ENCODE measurements at regions not wholly inside any gene's neighbourhood (a gene's known extent, or its start where the extent isn't known, plus 50 kb on each side); places are given as distances from the start of the nearest gene placed in this dataset.
"Not testable (repeated sequence)": the region's sequence is repeated elsewhere in the genome, so short reads cannot be mapped to it uniquely, and the experiment has no call there.

GRCh38 chr18:1252936-1253335 lies 348.3 kb downstream of the ADCYAP1 start:
- DNase-seq (ENCODE audit: insufficient read length, low spot score) (no peak), FAIRE-seq (no peak)

DNA sequence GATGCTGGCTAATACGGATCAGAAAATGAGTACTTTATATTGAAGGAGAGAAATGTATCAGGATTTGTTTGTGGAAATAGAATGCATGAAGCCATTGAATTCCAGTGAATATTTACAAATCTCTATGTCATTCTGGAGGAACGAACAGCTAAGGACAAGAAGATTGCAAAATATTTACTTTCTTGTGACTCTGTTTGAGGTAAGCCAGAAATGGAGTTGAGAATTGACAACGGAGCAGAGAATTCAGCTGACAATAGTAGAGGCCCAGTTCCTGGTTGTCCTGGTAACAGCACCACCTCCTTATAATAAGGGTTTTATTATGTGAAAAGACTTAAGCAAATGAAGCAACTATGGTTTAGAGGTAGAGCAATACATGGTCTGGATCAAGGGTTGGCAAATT lies 349.2 kb downstream of the ADCYAP1 start:
- no peak for FAIRE-seq
- no peak for DNase-seq (ENCODE audit: insufficient read length, low spot score)

GRCh38 chr18:1261054-1261453 lies 356.4 kb downstream of the ADCYAP1 start:
- DNase-seq (ENCODE audit: insufficient read length, low spot score) (no peak), FAIRE-seq (no peak)

GRCh38 chr18:1267021-1267420 lies 362.4 kb downstream of the ADCYAP1 start:
- FAIRE-seq (no peak), DNase-seq (ENCODE audit: insufficient read length, low spot score) (no peak)

DNA sequence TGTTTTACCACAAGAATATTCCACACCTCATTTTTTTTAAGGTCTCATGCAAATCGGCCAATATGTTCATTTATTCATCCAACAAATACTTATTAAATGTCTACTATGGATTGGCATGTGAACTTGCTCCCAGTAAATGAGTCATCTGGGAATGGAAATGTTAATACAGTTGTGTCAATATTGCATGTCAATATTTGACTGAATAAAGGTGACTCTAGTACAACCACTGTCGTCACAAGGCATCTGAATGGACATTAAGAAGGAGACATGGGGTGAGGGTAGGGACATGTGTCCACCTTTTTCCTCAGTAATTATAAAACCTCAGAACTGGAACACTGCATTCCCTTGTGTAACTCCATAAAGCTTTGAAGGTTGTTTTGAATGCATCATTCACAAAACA lies 365.4 kb downstream of the ADCYAP1 start:
- FAIRE-seq (no peak), DNase-seq (ENCODE audit: insufficient read length, low spot score) (no peak)

- FAIRE-seq = no peak
- no peak for DNase-seq (ENCODE audit: insufficient read length, low spot score)
Observed at GRCh38 chr18:1273469-1273868, 368.8 kb downstream of the ADCYAP1 start.

DNA sequence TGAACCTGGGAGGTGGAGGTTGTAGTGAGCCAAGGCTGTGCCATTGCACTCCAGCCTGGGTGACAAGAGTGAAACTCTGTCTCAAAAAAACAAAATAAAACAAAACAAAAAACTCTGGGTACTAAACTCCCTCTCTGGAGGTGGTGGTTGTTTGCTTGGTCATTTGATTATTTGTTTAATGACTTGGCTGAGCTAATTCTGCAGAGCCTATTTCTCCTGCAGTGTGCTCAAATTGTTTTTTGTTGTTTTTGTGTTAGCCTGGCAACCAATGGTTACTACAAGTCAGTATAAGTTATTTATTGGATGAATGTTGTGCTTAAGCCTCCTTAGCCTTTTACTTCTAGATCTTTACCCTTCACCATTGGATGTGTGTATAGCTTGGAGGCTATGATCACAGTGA lies 387.5 kb downstream of the ADCYAP1 start:
- FAIRE-seq (no peak), DNase-seq (ENCODE audit: insufficient read length, low spot score) (no peak)

DNA sequence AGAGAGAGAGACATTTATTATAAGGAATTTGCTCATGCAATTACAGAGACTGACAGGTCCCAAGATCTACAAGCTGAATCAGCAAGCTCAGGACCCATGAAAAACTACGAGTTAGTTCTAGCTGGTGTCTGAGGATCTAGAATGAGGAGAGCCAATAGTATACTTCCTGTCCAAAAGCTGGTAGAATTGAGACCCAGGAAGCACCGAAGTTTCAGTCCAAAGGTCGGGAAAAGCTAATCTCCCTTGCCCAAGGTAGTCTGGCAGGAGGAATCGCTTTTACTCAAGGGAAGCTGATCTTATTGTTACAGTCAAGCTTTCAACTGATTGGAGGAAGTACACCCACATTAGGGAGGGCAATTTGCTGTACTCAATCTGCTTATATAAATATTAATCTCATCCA lies 389.6 kb downstream of the ADCYAP1 start:
- no peak for FAIRE-seq

DNA sequence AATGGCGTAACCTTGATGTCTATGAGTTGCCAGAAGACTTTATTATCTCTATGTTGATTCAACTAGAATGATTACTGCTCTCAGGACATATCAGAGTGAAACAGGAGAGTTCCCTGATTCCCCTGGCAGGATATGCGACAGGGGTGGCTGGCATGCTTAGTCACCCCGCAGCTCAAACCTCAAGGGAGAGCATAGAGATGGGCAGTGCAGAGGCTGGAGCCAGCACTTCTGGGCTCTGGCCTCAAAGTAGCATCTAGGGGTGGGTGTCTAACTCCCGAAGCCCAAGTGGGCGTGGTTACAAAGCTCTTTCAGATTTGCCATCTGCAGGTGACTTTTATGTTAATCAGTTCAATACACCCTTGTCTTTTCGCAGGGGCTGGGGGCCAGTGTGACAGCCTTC lies 391.6 kb downstream of the ADCYAP1 start:
- FAIRE-seq = no peak
- DNase-seq (ENCODE audit: insufficient read length, low spot score) = no peak

More for the DNA sequence above, 389.6 kb downstream of the ADCYAP1 start:
- DNase-seq (ENCODE audit: insufficient read length, low spot score) = no peak

DNA sequence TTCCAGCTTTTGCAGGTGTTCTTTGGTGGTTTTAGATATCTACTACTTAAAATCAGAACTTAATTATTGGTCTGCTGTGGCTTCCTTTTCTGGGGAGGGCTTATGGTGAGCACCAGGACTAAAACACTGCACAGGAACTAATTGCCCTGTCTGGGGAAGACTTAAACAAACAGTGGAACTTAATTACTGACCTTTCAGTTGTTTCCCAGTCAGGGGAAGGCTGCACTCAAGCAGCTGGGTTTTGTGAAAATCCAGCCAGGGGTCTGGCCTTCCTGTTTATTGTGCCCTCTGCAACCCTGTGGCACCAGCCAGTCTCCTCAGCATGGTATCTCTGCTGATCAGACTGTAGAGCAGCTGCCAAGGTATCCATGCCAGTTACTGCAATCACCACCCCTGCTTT lies 398.2 kb downstream of the ADCYAP1 start:
- no peak for DNase-seq (ENCODE audit: insufficient read length, low spot score)
- no peak for FAIRE-seq

GRCh38 chr18:1304392-1304992 lies 399.8 kb downstream of the ADCYAP1 start:
- no peak for DNase-seq (ENCODE audit: insufficient read length, low spot score)

GRCh38 chr18:1306641-1307040 lies 402.0 kb downstream of the ADCYAP1 start:
- DNase-seq (ENCODE audit: insufficient read length, low spot score) (no peak), FAIRE-seq (no peak)

More at GRCh38 chr18:1304392-1304992, 399.8 kb downstream of the ADCYAP1 start:
- FAIRE-seq = no peak

- no peak for FAIRE-seq
- DNase-seq (ENCODE audit: insufficient read length, low spot score) = no peak
Observed at GRCh38 chr18:1308686-1309085, 404.0 kb downstream of the ADCYAP1 start.

DNA sequence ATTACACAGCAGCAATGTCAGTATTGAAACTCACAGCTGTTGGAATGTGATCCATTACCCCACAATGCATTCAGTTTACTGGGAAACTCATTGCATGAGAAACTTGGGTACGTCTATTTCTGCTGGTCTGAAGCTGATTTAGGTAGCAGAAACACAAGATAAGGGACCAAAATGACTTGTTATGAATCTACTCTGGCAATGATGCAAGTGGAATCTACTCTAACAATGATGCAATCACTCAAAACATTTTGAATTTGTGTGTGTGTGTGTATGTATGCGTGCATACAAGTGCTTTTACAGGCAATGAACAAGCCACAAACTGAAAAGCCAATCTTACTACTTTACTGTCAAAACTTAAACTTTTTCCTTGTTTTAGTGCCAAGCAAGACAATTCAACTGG lies 406.7 kb downstream of the ADCYAP1 start:
- no peak for DNase-seq (ENCODE audit: insufficient read length, low spot score)
- FAIRE-seq = no peak

- not testable (repeated sequence) for DNase-seq (ENCODE audit: insufficient read length, low spot score); FAIRE-seq
Observed at GRCh38 chr18:1335345-1335744, 430.7 kb downstream of the ADCYAP1 start.

DNA sequence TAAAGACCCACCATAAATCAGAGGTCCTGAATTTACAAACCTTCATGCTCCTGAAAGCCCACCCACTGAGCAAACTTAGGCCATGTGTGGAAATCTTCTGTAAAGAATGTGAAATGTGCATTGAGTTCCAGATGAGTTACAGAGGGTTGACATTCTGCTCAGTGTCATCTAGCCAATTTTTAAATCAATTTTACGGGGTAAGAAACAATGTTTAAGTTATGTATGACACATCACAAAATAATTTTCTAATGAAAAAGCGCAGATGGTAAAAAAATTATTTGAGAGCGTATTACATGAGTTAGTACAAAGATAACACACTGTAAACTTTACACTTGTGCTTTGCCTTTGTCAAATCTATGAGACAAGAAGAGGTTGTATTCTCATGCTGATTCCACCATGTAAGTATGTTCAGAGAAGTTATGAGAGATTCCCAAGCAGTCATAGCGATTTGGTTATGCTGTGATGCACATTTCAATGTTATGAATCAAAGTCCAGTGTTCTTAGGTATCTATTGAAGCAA lies 446.3 kb downstream of the ADCYAP1 start:
- FAIRE-seq = no peak
- DNase-seq (ENCODE audit: insufficient read length, low spot score) = no peak

GRCh38 chr18:1353025-1353424 lies 448.4 kb downstream of the ADCYAP1 start:
- no peak for FAIRE-seq
- DNase-seq (ENCODE audit: insufficient read length, low spot score) = no peak

GRCh38 chr18:1357724-1358123 lies 453.1 kb downstream of the ADCYAP1 start:
- FAIRE-seq (no peak), DNase-seq (ENCODE audit: insufficient read length, low spot score) (no peak)

DNA sequence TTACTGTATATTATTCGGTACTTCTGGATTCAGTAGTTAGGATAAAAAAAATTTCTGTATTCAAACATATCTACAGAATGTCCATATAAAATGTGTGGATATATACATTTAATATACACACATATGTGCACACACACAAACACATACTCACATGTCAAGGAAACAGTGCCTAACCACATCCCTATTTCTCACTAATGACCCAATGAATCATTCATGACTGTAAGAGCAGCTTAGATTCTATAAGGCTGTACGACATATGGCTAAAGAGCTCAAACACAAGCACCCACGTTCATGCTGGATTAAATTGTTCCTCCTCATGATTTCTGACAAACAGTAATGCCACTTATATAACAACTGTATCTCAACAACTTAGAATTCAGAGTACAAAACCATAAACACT lies 457.3 kb downstream of the ADCYAP1 start:
- FAIRE-seq = no peak
- no peak for DNase-seq (ENCODE audit: insufficient read length, low spot score)

GRCh38 chr18:1370552-1370951 lies 465.9 kb downstream of the ADCYAP1 start:
- FAIRE-seq (no peak), DNase-seq (ENCODE audit: insufficient read length, low spot score) (no peak)

DNA sequence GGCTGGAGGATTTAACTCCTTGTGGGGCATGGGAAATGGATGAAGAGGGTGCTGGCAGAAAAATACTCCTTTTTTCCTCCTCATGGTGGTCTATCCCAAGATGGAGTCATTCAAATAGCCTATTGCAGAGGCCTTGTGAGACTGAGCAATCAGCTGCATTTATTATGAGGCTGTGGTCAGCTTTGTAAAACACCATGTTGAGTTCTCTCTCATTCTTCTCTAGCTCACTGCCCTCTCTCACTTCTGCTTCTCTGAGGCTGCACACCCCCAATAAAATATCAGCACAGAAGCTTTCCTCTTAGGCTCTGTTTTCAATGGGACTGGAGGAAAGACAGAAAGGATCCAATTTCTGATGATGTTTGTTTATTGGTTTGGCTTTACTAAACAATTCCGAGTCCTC lies 467.1 kb downstream of the ADCYAP1 start:
- DNase-seq (ENCODE audit: insufficient read length, low spot score) (no peak), FAIRE-seq (no peak)

- FAIRE-seq (no peak), DNase-seq (ENCODE audit: insufficient read length, low spot score) (no peak)
Observed at GRCh38 chr18:1383465-1383864, 478.8 kb downstream of the ADCYAP1 start.

GRCh38 chr18:1388468-1388867 lies 483.8 kb downstream of the ADCYAP1 start:
- FAIRE-seq; DNase-seq (ENCODE audit: insufficient read length, low spot score): not testable (repeated sequence)
